Neural progenitor cell (in vitro differentiated cells): ENCODE measurements at regions not wholly inside any gene's neighbourhood (a gene's known extent, or its start where the extent isn't known, plus 50 kb on each side); places are given as distances from the start of the nearest gene placed in this dataset.

Experiments
- EZH2 ChIP-seq: fragments of 200-600 bp; sonication (generic); IDR thresholded peaks from 2 replicates; pipeline ENCODE4 v1.6.1; 2017; ENCODE audit warnings: antibody characterized with exemption, mild to moderate bottlenecking, moderate library complexity
- EZH2phosphoT487 ChIP-seq: fragments of 200-600 bp; sonication (generic); IDR thresholded peaks from 2 replicates; pipeline ENCODE4 v1.6.1; 2017; ENCODE audit warnings: antibody characterized with exemption
- TF ChIP-seq, protein P1 (sequence below): fragments of 200-600 bp; sonication (generic); IDR thresholded peaks from 2 replicates; pipeline ENCODE4 v1.5.1; 2017; ENCODE audit warnings: antibody characterized with exemption, mild to moderate bottlenecking

GRCh38 chr7:25543798-25544197, 315.5 kb upstream of the NPVF start:
- TF ChIP-seq EZH2phosphoT487 (no peak), EZH2 (no peak)
- TF ChIP-seq, protein P1, sequence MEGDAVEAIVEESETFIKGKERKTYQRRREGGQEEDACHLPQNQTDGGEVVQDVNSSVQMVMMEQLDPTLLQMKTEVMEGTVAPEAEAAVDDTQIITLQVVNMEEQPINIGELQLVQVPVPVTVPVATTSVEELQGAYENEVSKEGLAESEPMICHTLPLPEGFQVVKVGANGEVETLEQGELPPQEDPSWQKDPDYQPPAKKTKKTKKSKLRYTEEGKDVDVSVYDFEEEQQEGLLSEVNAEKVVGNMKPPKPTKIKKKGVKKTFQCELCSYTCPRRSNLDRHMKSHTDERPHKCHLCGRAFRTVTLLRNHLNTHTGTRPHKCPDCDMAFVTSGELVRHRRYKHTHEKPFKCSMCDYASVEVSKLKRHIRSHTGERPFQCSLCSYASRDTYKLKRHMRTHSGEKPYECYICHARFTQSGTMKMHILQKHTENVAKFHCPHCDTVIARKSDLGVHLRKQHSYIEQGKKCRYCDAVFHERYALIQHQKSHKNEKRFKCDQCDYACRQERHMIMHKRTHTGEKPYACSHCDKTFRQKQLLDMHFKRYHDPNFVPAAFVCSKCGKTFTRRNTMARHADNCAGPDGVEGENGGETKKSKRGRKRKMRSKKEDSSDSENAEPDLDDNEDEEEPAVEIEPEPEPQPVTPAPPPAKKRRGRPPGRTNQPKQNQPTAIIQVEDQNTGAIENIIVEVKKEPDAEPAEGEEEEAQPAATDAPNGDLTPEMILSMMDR = no peak
